Prostate gland (tissue), 2 donors: ENCODE measurements at regions not wholly inside any gene's neighbourhood (a gene's known extent, or its start where the extent isn't known, plus 50 kb on each side); places are given as distances from the start of the nearest gene placed in this dataset.

Experiments used
- DNase-seq: peaks from one replicate; pipeline ENCODE4 v3.0.0-alpha.2; 2019; ENCODE audit warnings: low spot score
- H3K27ac ChIP-seq, 2 donors: fragments of 200-600 bp; sonication (generic); 2 replicates each; pipeline ENCODE4 v1.5.1; 2017 to 2019
- H3K27me3 ChIP-seq: fragments of 200-600 bp; sonication (generic); replicated peaks from 2 replicates; pipeline ENCODE4 v1.5.1; 2019; ENCODE audit not compliant: insufficient read depth
- H3K36me3 ChIP-seq, 2 donors: fragments of 200-600 bp; sonication (generic); 1 replicate in 1 of 2; 2 replicates in 1 of 2; pipeline versions ENCODE4 v1.5.1 to v1.8.1; 2017 to 2019
- H3K4me1 ChIP-seq: fragments of 200-600 bp; sonication (generic); replicated peaks from 2 replicates; pipeline ENCODE4 v1.5.1; 2019
- H3K4me3 ChIP-seq, 2 donors: fragments of 200-600 bp; sonication (generic); 2 replicates each; pipeline ENCODE4 v1.5.1; 2017 to 2019
- H3K9me3 ChIP-seq: fragments of 200-600 bp; sonication (generic); 2 replicates; pipeline ENCODE4 v1.5.1; 2017
- CTCF ChIP-seq, 4 experiments: fragments of 200-600 bp in 2 of 4; fragments of 450-650 bp in 2 of 4; sonication (generic) in 2 of 4; IDR thresholded peaks; 1 replicate in 3 of 4; 2 replicates in 1 of 4; pipeline ENCODE4 v1.5.1; 2016 to 2019; ENCODE audit warnings: antibody characterized with exemption in 4 of 4, mild to moderate bottlenecking in 2 of 4, moderate library complexity in 2 of 4
- POLR2A ChIP-seq: fragments of 450-650 bp; IDR thresholded peaks from one replicate; pipeline ENCODE4 v1.6.1; 2016; ENCODE audit warnings: antibody characterized with exemption, mild to moderate bottlenecking
- POLR2AphosphoS5 ChIP-seq: sonication (generic); formaldehyde crosslinking; IDR thresholded peaks from one replicate; pipeline ENCODE4 v1.6.1; 2017; ENCODE audit warnings: antibody characterized with exemption
- WGBS: methylation state at CpG from one replicate; pipeline ENCODE4 v1.1.5; 2018; 5-methylcytosine and 5-hydroxymethylcytosine counted together
- intact Hi-C: fragments of 100-400 bp; cut with DNase I; formaldehyde crosslinking; loops from one replicate; pipeline ENCODE4 v1.14.2; 2022

- no peak for TF ChIP-seq POLR2AphosphoS5
- no peak for TF ChIP-seq POLR2A
- TF ChIP-seq CTCF (IDR thresholded peaks at IDR 0.05), result no peak
- no peak overlapping the region for H3K4me3 ChIP-seq
- no peak overlapping the region for H3K27ac ChIP-seq
- H3K27me3 ChIP-seq, result peaks cover 23% of the 10 kb centered on the region
- H3K4me1 ChIP-seq, result no peaks in the 10 kb centered on the region
- DNase-seq, result no peak
- no peaks in the 10 kb centered on the region for H3K9me3 ChIP-seq
- intact Hi-C loops, result no loop called here
- no peaks in the 10 kb centered on the region for H3K36me3 ChIP-seq
These were observed 556.3 kb downstream of the BRD1 start for GRCh38 chr22:49271369-49271727.

GRCh38 chr22:49270595-49271368 is 556.9 kb downstream of the BRD1 start:
- WGBS, result 90% methylated on average over 17 of the region's 17 CpGs
- Histone ChIP-seq H3K36me3 (no peaks in the 10 kb centered on the region), H3K4me1 (no peaks in the 10 kb centered on the region), H3K27me3 (peaks cover 23% of the 10 kb centered on the region), H3K4me3 (no peak overlapping the region), H3K27ac (no peak overlapping the region), H3K9me3 (no peaks in the 10 kb centered on the region)
- intact Hi-C loops, result no loop called here
- TF ChIP-seq CTCF (IDR thresholded peaks at IDR 0.05) (no peak), POLR2AphosphoS5 (no peak), POLR2A (no peak)
- no peak for DNase-seq

- H3K27me3 ChIP-seq, result peaks cover 23% of the 10 kb centered on the region
- no peaks in the 10 kb centered on the region for H3K4me1 ChIP-seq
- H3K36me3 ChIP-seq, result no peaks in the 10 kb centered on the region
- TF ChIP-seq CTCF (IDR thresholded peaks at IDR 0.05), result no peak
- TF ChIP-seq POLR2AphosphoS5, result no peak
- no peak for TF ChIP-seq POLR2A
- H3K4me3 ChIP-seq, result no peak overlapping the region
- WGBS, result 18% methylated on average over 11 of the region's 11 CpGs
- intact Hi-C loops, result no loop called here
- no peak overlapping the region for H3K27ac ChIP-seq
- no peak for DNase-seq
- no peaks in the 10 kb centered on the region for H3K9me3 ChIP-seq
These were observed 557.7 kb downstream of the BRD1 start for GRCh38 chr22:49269928-49270327.

- H3K27ac ChIP-seq, result no peak overlapping the region
- 5% methylated on average over 6 of the region's 6 CpGs for WGBS
- no peak overlapping the region for H3K4me3 ChIP-seq
- intact Hi-C loops, result no loop called here
- H3K4me1 ChIP-seq, result no peaks in the 10 kb centered on the region
- no peak for DNase-seq
- H3K9me3 ChIP-seq, result no peaks in the 10 kb centered on the region
- H3K27me3 ChIP-seq, result peaks cover 23% of the 10 kb centered on the region
- H3K36me3 ChIP-seq, result no peaks in the 10 kb centered on the region
- TF ChIP-seq POLR2A, result no peak
- no peak for TF ChIP-seq POLR2AphosphoS5
These were observed 558.3 kb downstream of the BRD1 start for GRCh38 chr22:49269371-49269770.

GRCh38 chr22:49268924-49269323 is 558.7 kb downstream of the BRD1 start:
- WGBS, result 50% methylated on average over 4 of the region's 4 CpGs

More at GRCh38 chr22:49268924-49269323, 558.7 kb downstream of the BRD1 start:
- Histone ChIP-seq H3K9me3 (no peaks in the 10 kb centered on the region), H3K27me3 (peaks cover 23% of the 10 kb centered on the region), H3K4me3 (no peak overlapping the region), H3K36me3 (no peaks in the 10 kb centered on the region), H3K4me1 (no peaks in the 10 kb centered on the region), H3K27ac (no peak overlapping the region)
- intact Hi-C loops, result no loop called here
- no peak for DNase-seq
- TF ChIP-seq POLR2A (no peak), POLR2AphosphoS5 (no peak), CTCF (IDR thresholded peaks at IDR 0.05) (no peak)
